ENCODE measurements at regions not wholly inside any gene's neighbourhood (a gene's known extent, or its start where the extent isn't known, plus 50 kb on each side); places are given as distances from the start of the nearest gene placed in this dataset.

DNA sequence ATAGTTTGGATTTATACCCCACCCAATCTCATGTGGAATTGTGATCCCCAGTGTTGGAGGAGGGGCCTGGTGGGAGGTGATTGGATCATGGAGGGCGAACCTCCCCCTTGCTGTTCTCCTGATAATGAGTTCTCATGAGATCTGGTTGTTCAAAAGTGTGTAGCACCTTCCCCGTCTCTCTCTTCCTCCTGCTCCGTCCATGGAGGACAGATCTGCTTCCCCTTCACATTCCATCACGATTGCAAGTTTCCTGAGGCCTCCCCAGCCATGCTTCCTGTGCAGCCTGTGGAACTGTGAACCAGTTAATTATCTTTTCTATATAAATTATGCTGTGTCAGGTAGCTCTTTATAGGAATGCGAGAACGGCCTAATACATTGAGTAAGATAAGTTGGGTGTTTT lies 518.8 kb upstream of the LCORL start:
- Histone ChIP-seq H3K9me3 (ENCODE audit: insufficient read depth, low read depth, low read length) (no peaks in the 10 kb centered on the region), H3K4me3 (ENCODE audit: low read length) (no peak overlapping the region), H3K27me3 (ENCODE audit: insufficient read depth, low read length) (no peaks in the 10 kb centered on the region), H3K36me3 (ENCODE audit: insufficient read depth, low read length) (no peaks in the 10 kb centered on the region), H3K27ac (ENCODE audit: low read depth, low read length) (no peak overlapping the region), H3K4me1 (ENCODE audit: insufficient read depth, low read length) (no peaks in the 10 kb centered on the region), H3K9ac (ENCODE audit: low read depth, low read length) (no peak overlapping the region)
- WGBS = 83% methylated on average over 6 of the region's 6 CpGs

- H3K9ac ChIP-seq (ENCODE audit: low read depth, low read length) = no peak overlapping the region
- H3K4me3 ChIP-seq (ENCODE audit: low read length) = no peak overlapping the region
- no peaks in the 10 kb centered on the region for H3K9me3 ChIP-seq (ENCODE audit: insufficient read depth, low read depth, low read length)
- H3K27ac ChIP-seq (ENCODE audit: low read depth, low read length) = no peak overlapping the region
- no peaks in the 10 kb centered on the region for H3K4me1 ChIP-seq (ENCODE audit: insufficient read depth, low read length)
- no peaks in the 10 kb centered on the region for H3K27me3 ChIP-seq (ENCODE audit: insufficient read depth, low read length)
- 0% methylated on average over 1 of the region's 2 CpGs for WGBS
- no peaks in the 10 kb centered on the region for H3K36me3 ChIP-seq (ENCODE audit: insufficient read depth, low read length)
Observed at GRCh38 chr4:18538121-18538520, 516.6 kb upstream of the LCORL start.

DNA sequence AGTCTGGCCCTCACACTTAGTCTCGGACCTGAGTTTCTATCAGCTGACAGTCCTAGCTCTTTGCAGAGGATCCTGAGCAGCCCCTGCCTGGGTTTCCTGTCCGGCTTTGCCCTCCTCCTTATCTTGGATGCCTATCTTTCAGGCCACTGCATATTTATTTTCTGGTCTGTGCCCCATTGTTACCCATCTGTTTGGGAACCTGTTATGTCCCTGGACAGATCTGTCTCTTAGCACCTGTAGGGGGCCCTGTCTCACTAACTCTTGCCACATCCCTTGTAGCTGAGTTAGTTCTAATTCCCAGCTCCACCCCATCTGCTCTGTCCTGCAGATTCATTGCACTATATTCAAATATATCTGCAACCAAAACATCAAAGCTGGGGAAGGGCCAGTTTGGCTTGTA lies 514.9 kb upstream of the LCORL start:
- Histone ChIP-seq H3K4me1 (ENCODE audit: insufficient read depth, low read length) (no peaks in the 10 kb centered on the region), H3K27ac (ENCODE audit: low read depth, low read length) (no peak overlapping the region), H3K36me3 (ENCODE audit: insufficient read depth, low read length) (no peaks in the 10 kb centered on the region), H3K9ac (ENCODE audit: low read depth, low read length) (no peak overlapping the region), H3K9me3 (ENCODE audit: insufficient read depth, low read depth, low read length) (no peaks in the 10 kb centered on the region), H3K27me3 (ENCODE audit: insufficient read depth, low read length) (no peaks in the 10 kb centered on the region), H3K4me3 (ENCODE audit: low read length) (no peak overlapping the region)
- WGBS = 84% methylated on average over 2 of the region's 2 CpGs

- H3K9ac ChIP-seq (ENCODE audit: low read depth, low read length) = no peak overlapping the region
- H3K9me3 ChIP-seq (ENCODE audit: insufficient read depth, low read depth, low read length) = no peaks in the 10 kb centered on the region
- no peaks in the 10 kb centered on the region for H3K36me3 ChIP-seq (ENCODE audit: insufficient read depth, low read length)
- no peaks in the 10 kb centered on the region for H3K27me3 ChIP-seq (ENCODE audit: insufficient read depth, low read length)
- H3K27ac ChIP-seq (ENCODE audit: low read depth, low read length) = no peak overlapping the region
- no peaks in the 10 kb centered on the region for H3K4me1 ChIP-seq (ENCODE audit: insufficient read depth, low read length)
- no peak overlapping the region for H3K4me3 ChIP-seq (ENCODE audit: low read length)
Observed at GRCh38 chr4:18535948-18536347, 514.4 kb upstream of the LCORL start.

GRCh38 chr4:18533262-18533775 lies 511.8 kb upstream of the LCORL start:
- Histone ChIP-seq H3K27ac (ENCODE audit: low read depth, low read length) (no peak overlapping the region), H3K9ac (ENCODE audit: low read depth, low read length) (no peak overlapping the region), H3K4me1 (ENCODE audit: insufficient read depth, low read length) (no peaks in the 10 kb centered on the region), H3K27me3 (ENCODE audit: insufficient read depth, low read length) (no peaks in the 10 kb centered on the region), H3K9me3 (ENCODE audit: insufficient read depth, low read depth, low read length) (no peaks in the 10 kb centered on the region), H3K4me3 (ENCODE audit: low read length) (no peak overlapping the region), H3K36me3 (ENCODE audit: insufficient read depth, low read length) (no peaks in the 10 kb centered on the region)
- WGBS = 92% methylated on average over 3 of the region's 3 CpGs

DNA sequence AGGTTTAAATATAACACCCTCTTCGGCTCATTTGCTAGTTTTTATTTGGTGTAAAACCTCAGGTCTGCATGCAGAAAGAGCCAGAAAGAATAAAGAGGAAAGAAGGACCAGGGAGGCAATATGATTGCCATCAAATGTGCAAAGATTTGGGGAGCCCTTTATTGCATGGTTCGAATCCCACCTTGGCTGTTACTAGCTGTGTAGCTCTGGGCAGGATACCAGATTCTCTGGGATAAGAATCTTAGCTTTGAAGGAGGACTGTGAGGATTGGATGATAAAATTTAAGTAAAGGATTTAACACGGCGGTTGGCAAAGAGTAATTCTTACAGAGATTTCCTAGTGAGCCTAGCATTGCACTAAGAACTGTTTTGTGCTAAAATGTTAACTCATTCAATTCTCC lies 510.2 kb upstream of the LCORL start:
- WGBS = 93% methylated on average over 4 of the region's 4 CpGs
- Histone ChIP-seq H3K4me1 (ENCODE audit: insufficient read depth, low read length) (no peaks in the 10 kb centered on the region), H3K27me3 (ENCODE audit: insufficient read depth, low read length) (no peaks in the 10 kb centered on the region), H3K9ac (ENCODE audit: low read depth, low read length) (no peak overlapping the region), H3K36me3 (ENCODE audit: insufficient read depth, low read length) (no peaks in the 10 kb centered on the region), H3K4me3 (ENCODE audit: low read length) (no peak overlapping the region), H3K27ac (ENCODE audit: low read depth, low read length) (no peak overlapping the region), H3K9me3 (ENCODE audit: insufficient read depth, low read depth, low read length) (no peaks in the 10 kb centered on the region)

GRCh38 chr4:18529482-18529881 lies 507.9 kb upstream of the LCORL start:
- Histone ChIP-seq H3K27me3 (ENCODE audit: insufficient read depth, low read length) (no peaks in the 10 kb centered on the region; the same call in 1 of the 2 replicates), H3K27ac (ENCODE audit: low read depth, low read length) (no peak overlapping the region), H3K36me3 (ENCODE audit: insufficient read depth, low read length) (no peaks in the 10 kb centered on the region), H3K4me1 (ENCODE audit: insufficient read depth, low read length) (no peaks in the 10 kb centered on the region), H3K9ac (ENCODE audit: low read depth, low read length) (no peak overlapping the region), H3K9me3 (ENCODE audit: insufficient read depth, low read depth, low read length) (no peaks in the 10 kb centered on the region), H3K4me3 (ENCODE audit: low read length) (no peak overlapping the region)

DNA sequence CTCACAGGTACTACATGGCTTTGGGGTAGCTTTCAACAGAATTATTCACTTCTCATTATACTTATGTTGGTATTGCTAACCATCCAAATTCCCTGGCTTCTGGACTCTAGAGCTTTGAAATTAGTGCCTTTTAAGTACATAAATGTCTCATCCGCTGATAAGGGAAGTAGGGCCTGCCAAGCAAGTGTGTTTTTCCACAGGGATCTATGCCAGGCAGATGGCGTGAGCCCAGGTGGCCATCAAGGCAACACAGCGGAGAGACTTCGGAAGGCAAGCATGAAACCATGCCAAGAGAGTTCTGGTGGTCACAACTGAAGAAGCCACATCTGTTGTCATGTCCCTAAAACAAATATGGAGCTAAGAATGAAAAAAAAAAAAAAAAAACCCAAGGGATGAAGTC lies 503.1 kb upstream of the LCORL start:
- no peaks in the 10 kb centered on the region for H3K4me1 ChIP-seq (ENCODE audit: insufficient read depth, low read length)
- H3K9ac ChIP-seq (ENCODE audit: low read depth, low read length) = no peak overlapping the region
- 95% methylated on average over 4 of the region's 4 CpGs for WGBS
- no peak overlapping the region for H3K27ac ChIP-seq (ENCODE audit: low read depth, low read length)
- no peaks in the 10 kb centered on the region; the same call in 1 of the 2 replicates for H3K27me3 ChIP-seq (ENCODE audit: insufficient read depth, low read length)
- no peak overlapping the region for H3K4me3 ChIP-seq (ENCODE audit: low read length)
- no peaks in the 10 kb centered on the region for H3K36me3 ChIP-seq (ENCODE audit: insufficient read depth, low read length)
- H3K9me3 ChIP-seq (ENCODE audit: insufficient read depth, low read depth, low read length) = no peaks in the 10 kb centered on the region

DNA sequence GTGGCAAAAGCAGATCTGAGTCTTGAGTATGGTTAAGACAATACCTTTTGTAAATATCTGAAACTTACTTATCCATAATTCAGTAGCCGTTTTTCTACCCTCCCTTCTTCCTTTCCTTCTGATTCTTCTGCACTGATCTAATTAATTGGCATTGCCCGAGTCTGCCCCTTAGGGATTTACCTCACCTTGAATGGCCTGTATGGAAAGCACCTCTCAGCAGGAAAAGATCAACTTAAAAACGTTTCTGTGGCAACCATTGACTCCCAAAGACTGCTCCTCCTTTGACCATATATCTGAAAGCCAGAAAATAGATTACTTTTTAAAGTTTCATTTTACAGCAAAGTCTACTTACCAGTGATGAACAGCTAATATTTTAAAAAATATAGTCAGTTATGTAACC lies 496.5 kb upstream of the LCORL start:
- WGBS = 21% methylated on average over 3 of the region's 3 CpGs
- peaks cover 28% of the 10 kb centered on the region for H3K27me3 ChIP-seq (ENCODE audit: insufficient read depth, low read length)
- no peak overlapping the region for H3K27ac ChIP-seq (ENCODE audit: low read depth, low read length)
- no peak overlapping the region for H3K9ac ChIP-seq (ENCODE audit: low read depth, low read length)
- H3K4me3 ChIP-seq (ENCODE audit: low read length) = no peak overlapping the region
- H3K9me3 ChIP-seq (ENCODE audit: insufficient read depth, low read depth, low read length) = no peaks in the 10 kb centered on the region
- peaks cover 11% of the 10 kb centered on the region for H3K4me1 ChIP-seq (ENCODE audit: insufficient read depth, low read length)
- H3K36me3 ChIP-seq (ENCODE audit: insufficient read depth, low read length) = no peaks in the 10 kb centered on the region

GRCh38 chr4:18513861-18514260 lies 492.3 kb upstream of the LCORL start:
- H3K9ac ChIP-seq (ENCODE audit: low read depth, low read length) = no peak overlapping the region
- H3K9me3 ChIP-seq (ENCODE audit: insufficient read depth, low read depth, low read length) = no peaks in the 10 kb centered on the region
- no peaks in the 10 kb centered on the region for H3K36me3 ChIP-seq (ENCODE audit: insufficient read depth, low read length)
- H3K4me1 ChIP-seq (ENCODE audit: insufficient read depth, low read length) = peaks cover 21% of the 10 kb centered on the region
- H3K4me3 ChIP-seq (ENCODE audit: low read length) = no peak overlapping the region
- H3K27me3 ChIP-seq (ENCODE audit: insufficient read depth, low read length) = peaks cover 21% of the 10 kb centered on the region
- no peak overlapping the region for H3K27ac ChIP-seq (ENCODE audit: low read depth, low read length)

DNA sequence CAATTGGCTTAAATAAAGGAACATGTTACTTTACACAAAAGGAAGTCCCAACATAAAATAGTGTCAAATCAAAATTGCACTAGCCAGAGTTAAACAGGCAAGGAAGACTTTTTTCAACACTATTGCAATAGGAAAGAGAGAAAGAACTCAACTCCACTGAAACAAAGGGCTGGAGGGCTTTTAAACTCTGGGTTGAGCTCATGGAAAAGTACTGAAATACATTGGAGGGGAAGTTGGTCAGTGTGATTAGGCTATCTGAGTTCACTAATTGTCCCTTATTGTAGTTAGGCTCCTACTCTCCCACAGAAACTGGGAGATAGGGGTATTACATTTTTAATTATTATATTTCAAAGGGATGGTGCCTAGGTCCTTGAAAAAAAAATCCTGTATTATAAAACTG lies 491.2 kb upstream of the LCORL start:
- no peak overlapping the region for H3K4me3 ChIP-seq (ENCODE audit: low read length)
- H3K9me3 ChIP-seq (ENCODE audit: insufficient read depth, low read depth, low read length) = no peaks in the 10 kb centered on the region
- no peak overlapping the region for H3K27ac ChIP-seq (ENCODE audit: low read depth, low read length)
- H3K9ac ChIP-seq (ENCODE audit: low read depth, low read length) = no peak overlapping the region
- peaks cover 17% of the 10 kb centered on the region for H3K4me1 ChIP-seq (ENCODE audit: insufficient read depth, low read length)
- H3K27me3 ChIP-seq (ENCODE audit: insufficient read depth, low read length) = peaks cover 13% of the 10 kb centered on the region
- no peaks in the 10 kb centered on the region for H3K36me3 ChIP-seq (ENCODE audit: insufficient read depth, low read length)

GRCh38 chr4:18511727-18512126 lies 490.2 kb upstream of the LCORL start:
- H3K4me3 ChIP-seq (ENCODE audit: low read length) = no peak overlapping the region
- no peak overlapping the region for H3K27ac ChIP-seq (ENCODE audit: low read depth, low read length)
- H3K36me3 ChIP-seq (ENCODE audit: insufficient read depth, low read length) = no peaks in the 10 kb centered on the region
- H3K4me1 ChIP-seq (ENCODE audit: insufficient read depth, low read length) = peaks cover 17% of the 10 kb centered on the region
- peaks cover 3% of the 10 kb centered on the region for H3K27me3 ChIP-seq (ENCODE audit: insufficient read depth, low read length)
- H3K9ac ChIP-seq (ENCODE audit: low read depth, low read length) = no peak overlapping the region
- no peaks in the 10 kb centered on the region for H3K9me3 ChIP-seq (ENCODE audit: insufficient read depth, low read depth, low read length)

All from HUES64 (cell line).